ENCODE measurements at regions not wholly inside any gene's neighbourhood (a gene's known extent, or its start where the extent isn't known, plus 50 kb on each side); places are given as distances from the start of the nearest gene placed in this dataset.

GRCh38 chr12:126312457-126312856 is 1247.2 kb downstream of the AACS start:
- no peak for TF ChIP-seq MEF2A (IDR thresholded peaks at IDR 0.05; ENCODE audit: insufficient read depth, low read depth, low read length)
- no peak for TF ChIP-seq ZNF687 (IDR thresholded peaks at IDR 0.05)
- TF ChIP-seq JUND (IDR thresholded peaks at IDR 0.05; ENCODE audit: low read depth, low read length) = no peak
- TF ChIP-seq RB1 (IDR thresholded peaks at IDR 0.05; ENCODE audit: borderline replicate concordance) = no peak
- TF ChIP-seq ZNF217 (IDR thresholded peaks at IDR 0.05) = no peak
- no peak for TF ChIP-seq NFYB (IDR thresholded peaks at IDR 0.05; ENCODE audit: insufficient read depth, low read depth, low read length)
- TF ChIP-seq ZZZ3 (IDR thresholded peaks at IDR 0.05; ENCODE audit: control insufficient read depth, insufficient read length, low read depth) = no peak
- TF ChIP-seq BHLHE40 (IDR thresholded peaks at IDR 0.05; ENCODE audit: borderline replicate concordance in 1 of 2, low read depth in 2 of 2, low read length in 1 of 2) = no peak
- no peak for TF ChIP-seq IKZF2 (IDR thresholded peaks at IDR 0.05)
- TF ChIP-seq ZSCAN29 (IDR thresholded peaks at IDR 0.05) = no peak
- TF ChIP-seq YBX1 (IDR thresholded peaks at IDR 0.05) = no peak
- TF ChIP-seq ZNF274 (IDR thresholded peaks at IDR 0.05; ENCODE audit: insufficient read depth, insufficient read length) = no peak
- TF ChIP-seq SREBF1 (IDR thresholded peaks at IDR 0.05; ENCODE audit: low read length) = no peak
- no peak for TF ChIP-seq USF1 (IDR thresholded peaks at IDR 0.05; ENCODE audit: borderline replicate concordance, extremely low read length, insufficient read depth, low read depth, low read length)
- no TSS peak for BruUV-seq (replicated peaks)
- in situ Hi-C loops (cut with MboI) = no loop called here
- Histone ChIP-seq H3K9me3 (replicated peaks; ENCODE audit: control insufficient read depth, insufficient read depth, low read length) (no peaks in the 10 kb centered on the region), H3K79me2 (ENCODE audit: control insufficient read depth, insufficient read depth, low read length) (no peaks in the 10 kb centered on the region), H4K20me1 (ENCODE audit: control insufficient read depth, insufficient read depth) (no peaks in the 10 kb centered on the region), H3K4me3 (no peak overlapping the region), H2AFZ (ENCODE audit: control insufficient read depth, low read depth, low read length) (no peak overlapping the region), H3K27me3 (replicated peaks in 1 of 2; ENCODE audit: control insufficient read depth in 2 of 2, insufficient read depth in 2 of 2, low read length in 1 of 2) (no peaks in the 10 kb centered on the region), H3K4me2 (ENCODE audit: control insufficient read depth, insufficient read depth) (no peak overlapping the region), H3K36me3 (ENCODE audit: control insufficient read depth in 2 of 2, insufficient read depth in 2 of 2, low read length in 1 of 2) (no peaks in the 10 kb centered on the region), H3K9ac (ENCODE audit: control insufficient read depth, insufficient read depth, low read length) (no peak overlapping the region), H3K4me1 (ENCODE audit: control insufficient read depth, insufficient read depth, low read length) (no peaks in the 10 kb centered on the region), H3K27ac (ENCODE audit: control insufficient read depth, insufficient read depth) (no peak overlapping the region)
- DNase-seq (ENCODE audit: low read depth, low spot score) = no peak
- ChIA-PET CTCF (no interaction called here), SMC1A (ENCODE audit: uncharacterized antibody, unreplicated experiment) (no interaction called here), POLR2A (no interaction called here), RAD21 (ENCODE audit: unreplicated experiment) (no interaction called here)
- intact Hi-C loops (cut with micrococcal nuclease; ENCODE audit: unreplicated experiment) = no loop called here
- ATAC-seq = no peak
- no peak for FAIRE-seq
- 48% methylated on average over 3 of the region's 3 CpGs for WGBS (ENCODE audit: insufficient coverage, insufficient replicate concordance, low lambda C conversion rate, missing lambda C conversion rate)
